SK-N-SH (cell line): ENCODE measurements at regions not wholly inside any gene's neighbourhood (a gene's known extent, or its start where the extent isn't known, plus 50 kb on each side); places are given as distances from the start of the nearest gene placed in this dataset.

Experiments
- CTCF ChIA-PET: fragments of 300-600, 350-600 bp; formaldehyde crosslinking; extraction: SDS; loops from one replicate; lab custom pipeline; 2021; lab: Yijun Ruan, JAX
- POLR2A ChIA-PET: fragments of 350-600 bp; sonication (Branson Sonifier 250); formaldehyde crosslinking; extraction: SDS; loops from one replicate; lab custom pipeline; 2020; ENCODE audit warnings: antibody characterized with exemption, inconsistent platforms; lab: Yijun Ruan, JAX
- DNase-seq: peaks from one replicate; pipeline ENCODE4 v3.0.0; 2012
- H2AFZ ChIP-seq: fragments of 200-600 bp; sonication (generic); 2 replicates; pipeline ENCODE4 v1.8.1; 2016; ENCODE audit warnings: antibody characterized with exemption, mild to moderate bottlenecking, low read depth
- H3F3A ChIP-seq: fragments of 200-600 bp; sonication (generic); replicated peaks from 2 replicates; pipeline ENCODE3; 2016; ENCODE audit warnings: antibody characterized with exemption, mild to moderate bottlenecking; ENCODE audit not compliant: insufficient read depth
- H3K27ac ChIP-seq, 2 experiments: fragments of 200-500 bp in 1 of 2; fragments of 200-600 bp in 1 of 2; sonication (Bioruptor generic) in 1 of 2; sonication (generic), shearing (Covaris generic) in 1 of 2; 2 replicates each; pipeline versions ENCODE4 v1.5.1 to v1.6.1; 2014 to 2016; ENCODE audit warnings: low read depth in 2 of 2, inconsistent platforms in 1 of 2, low read length in 1 of 2, mild to moderate bottlenecking in 1 of 2, mixed read lengths in 1 of 2
- H3K27me3 ChIP-seq: fragments of 200-600 bp; sonication (generic), shearing (Covaris generic); 2 replicates; pipeline ENCODE4 v1.6.1; 2016; ENCODE audit warnings: mixed run types; ENCODE audit not compliant: insufficient read depth
- H3K36me3 ChIP-seq, 2 experiments: fragments of 200-500 bp in 1 of 2; fragments of 200-600 bp in 1 of 2; sonication (Bioruptor generic) in 1 of 2; sonication (generic) in 1 of 2; replicated peaks in 1 of 2; 2 replicates each; pipeline versions ENCODE3 to v1.5.1; 2014 to 2016; ENCODE audit warnings: low read length in 1 of 2, mild to moderate bottlenecking in 1 of 2; ENCODE audit not compliant: insufficient read depth in 2 of 2, control insufficient read depth in 1 of 2
- H3K4me1 ChIP-seq, 2 experiments: fragments of 200-500 bp in 1 of 2; fragments of 200-600 bp in 1 of 2; sonication (Bioruptor generic) in 1 of 2; sonication (generic), shearing (Covaris generic) in 1 of 2; 2 replicates each; pipeline versions ENCODE4 v1.5.1 to v1.6.1; 2014 to 2016; ENCODE audit warnings: low read depth in 1 of 2, low read length in 1 of 2, mixed run types in 1 of 2; ENCODE audit not compliant: insufficient read depth in 2 of 2, control insufficient read depth in 1 of 2
- H3K4me2 ChIP-seq: fragments of 200-600 bp; sonication (generic), shearing (Covaris generic); 2 replicates; pipeline ENCODE4 v1.6.1; 2017; ENCODE audit warnings: mixed run types
- H3K4me3 ChIP-seq, 2 experiments: fragments of 200-500 bp in 1 of 2; fragments of 200-600 bp in 1 of 2; sonication (Bioruptor generic) in 1 of 2; sonication (generic), shearing (Covaris generic) in 1 of 2; 2 replicates each; pipeline versions ENCODE4 v1.5.1 to v1.8.1; 2014 to 2016; ENCODE audit warnings: low read depth in 2 of 2, inconsistent platforms in 1 of 2, low read length in 1 of 2, mild to moderate bottlenecking in 1 of 2, mixed read lengths in 1 of 2, moderate library complexity in 1 of 2
- H3K79me2 ChIP-seq: fragments of 200-600 bp; sonication (generic); 2 replicates; pipeline ENCODE4 v1.8.1; 2017; ENCODE audit warnings: mild to moderate bottlenecking; ENCODE audit not compliant: insufficient read depth
- H3K9ac ChIP-seq: fragments of 200-600 bp; sonication (generic); 2 replicates; pipeline ENCODE4 v1.6.1; 2017; ENCODE audit warnings: mixed run types
- H3K9me2 ChIP-seq: fragments of 200-600 bp; sonication (generic); 2 replicates; pipeline ENCODE4 v1.6.1; 2017; ENCODE audit warnings: mixed run types
- H3K9me3 ChIP-seq: fragments of 200-600 bp; sonication (generic); 2 replicates; pipeline ENCODE4 v1.6.1; 2017; ENCODE audit warnings: mixed run types, mild to moderate bottlenecking, moderate library complexity
- H4K20me1 ChIP-seq: fragments of 200-600 bp; sonication (generic); 2 replicates; pipeline ENCODE4 v1.6.1; 2017; ENCODE audit warnings: mild to moderate bottlenecking, mixed run types; ENCODE audit not compliant: insufficient read depth
- CHD2 ChIP-seq: fragments of 150-350 bp; IDR thresholded peaks from 2 replicates; pipeline ENCODE4 v1.6.1; 2018; ENCODE audit warnings: low read length; ENCODE audit not compliant: partially characterized antibody
- FOSL2 ChIP-seq: IDR thresholded peaks from 2 replicates; pipeline ENCODE4 v1.4.0; 2012; ENCODE audit warnings: low read depth, mild to moderate bottlenecking, moderate library complexity, borderline replicate concordance
- GABPA ChIP-seq: IDR thresholded peaks from 2 replicates; pipeline ENCODE4 v1.4.0; 2012; ENCODE audit warnings: low read depth, mild to moderate bottlenecking
- GATA2 ChIP-seq: sonication (generic); formaldehyde crosslinking; IDR thresholded peaks from 2 replicates; pipeline ENCODE4 v1.5.0; 2020; ENCODE audit warnings: mild to moderate bottlenecking, missing genetic modification reagents
- JUND ChIP-seq: IDR thresholded peaks from 2 replicates; pipeline ENCODE4 v1.4.0; 2012
- MXI1 ChIP-seq: IDR thresholded peaks from 2 replicates; pipeline ENCODE4 v1.6.1; 2012; ENCODE audit warnings: mild to moderate bottlenecking, low read depth, low read length, improper control_type of control experiment
- RAD21 ChIP-seq: IDR thresholded peaks from 2 replicates; pipeline ENCODE4 v1.6.1; 2012; ENCODE audit warnings: mild to moderate bottlenecking, low read length
- REST ChIP-seq: IDR thresholded peaks from 2 replicates; pipeline ENCODE4 v1.6.1; 2012; ENCODE audit warnings: mild to moderate bottlenecking, low read depth, low read length, moderate library complexity
- SIN3A ChIP-seq: IDR thresholded peaks from 2 replicates; pipeline ENCODE4 v1.6.1; 2012; ENCODE audit warnings: low read depth, mild to moderate bottlenecking, low read length, moderate library complexity, borderline replicate concordance
- SMC3 ChIP-seq: IDR thresholded peaks from 2 replicates; pipeline ENCODE4 v1.6.1; 2012; ENCODE audit warnings: low read depth, low read length, improper control_type of control experiment
- TAF1 ChIP-seq: IDR thresholded peaks from 2 replicates; pipeline ENCODE4 v1.6.1; 2012; ENCODE audit warnings: low read depth, mild to moderate bottlenecking, low read length, moderate library complexity, borderline replicate concordance
- TCF12 ChIP-seq: IDR thresholded peaks from 2 replicates; pipeline ENCODE4 v1.4.0; 2012
- WGBS: methylation state at CpG from one replicate; pipeline ENCODE4 v1.1.6; 2017; ENCODE audit warnings: low lambda C conversion rate; 5-methylcytosine and 5-hydroxymethylcytosine counted together

GRCh38 chr7:12136523-12136922 lies 74.6 kb upstream of the TMEM106B start (continued):
- TF ChIP-seq MXI1: no peak

GRCh38 chr7:12137283-12137682 lies 73.8 kb upstream of the TMEM106B start:
- 19% methylated on average over 1 of the region's 1 CpG for WGBS
- POLR2A ChIA-PET: interaction anchor here (1.1 kb wide), 1 partner anchor 74 kb away, joined by 4 read pairs; the partner anchor contains the start of gene TMEM106B
- no peaks in the 10 kb centered on the region for H3K9me2 ChIP-seq
- no peaks in the 10 kb centered on the region for H3K9me3 ChIP-seq
- TF ChIP-seq SIN3A (no peak), CHD2 (no peak), GABPA (no peak), TCF12 (no peak), JUND (no peak), TAF1 (no peak), GATA2 (CRISPR knock-in tag) (no peak)
- H3K27me3 ChIP-seq: no peaks in the 10 kb centered on the region
- no peak for DNase-seq
- no peak overlapping the region for H3K9ac ChIP-seq
- no peaks in the 10 kb centered on the region for H3F3A ChIP-seq
- no peak overlapping the region for H3K27ac ChIP-seq
- no peak overlapping the region for H3K4me2 ChIP-seq
- no peaks in the 10 kb centered on the region for H3K36me3 ChIP-seq
- no peaks in the 10 kb centered on the region for H3K79me2 ChIP-seq
- no peaks in the 10 kb centered on the region for H4K20me1 ChIP-seq
- no peak overlapping the region for H2AFZ ChIP-seq
- H3K4me3 ChIP-seq: no peak overlapping the region
- H3K4me1 ChIP-seq: no peaks in the 10 kb centered on the region
- CTCF ChIA-PET: interaction anchor here (1.0 to 3.1 kb wide), 6 partner anchors 17 to 38 kb away, joined by 3 to 11 read pairs (median 4); no protein-coding TSS in a partner anchor

- CTCF ChIA-PET: interaction anchor here (1.3 to 3.1 kb wide), 4 partner anchors 17 to 184 kb away, joined by 3 to 11 read pairs (median 4); no protein-coding TSS in a partner anchor
- Histone ChIP-seq H3K79me2 (no peaks in the 10 kb centered on the region), H3K36me3 (no peaks in the 10 kb centered on the region), H2AFZ (no peak overlapping the region), H4K20me1 (no peaks in the 10 kb centered on the region), H3F3A (no peaks in the 10 kb centered on the region), H3K4me1 (no peaks in the 10 kb centered on the region), H3K4me2 (no peak overlapping the region), H3K9ac (no peak overlapping the region), H3K4me3 (no peak overlapping the region), H3K27ac (no peak overlapping the region), H3K9me3 (no peaks in the 10 kb centered on the region), H3K9me2 (no peaks in the 10 kb centered on the region), H3K27me3 (no peaks in the 10 kb centered on the region)
- WGBS: 48% methylated on average over 4 of the region's 4 CpGs
- TF ChIP-seq REST: no peak
- TF ChIP-seq SMC3: no peak
- TF ChIP-seq FOSL2: no peak
- TF ChIP-seq RAD21: no peak
- TF ChIP-seq GATA2 (CRISPR knock-in tag): no peak
- DNase-seq: no peak
- POLR2A ChIA-PET: no interaction called here
Observed at GRCh38 chr7:12138421-12138820, 72.7 kb upstream of the TMEM106B start.
